ENCODE measurements at regions not wholly inside any gene's neighbourhood (a gene's known extent, or its start where the extent isn't known, plus 50 kb on each side); places are given as distances from the start of the nearest gene placed in this dataset.

GRCh38 chr16:66002601-66003000, 363.9 kb upstream of the CDH5 start:
- TF ChIP-seq EZH2 (IDR thresholded peaks at IDR 0.05; ENCODE audit: low read length, unreplicated experiment): no peak
- TF ChIP-seq CTCF (conservative IDR thresholded peaks at IDR 0.05; ENCODE audit: low read depth, low read length): no peak
